HG02610 (cell line): ENCODE measurements at regions not wholly inside any gene's neighbourhood (a gene's known extent, or its start where the extent isn't known, plus 50 kb on each side); places are given as distances from the start of the nearest gene placed in this dataset.

Source experiments
- ATAC-seq: cut with Tn5 transposase; IDR thresholded peaks from one replicate; pipeline ENCODE4 v1.9.1; 2021; ENCODE audit warnings: mild to moderate bottlenecking, moderate library complexity; ENCODE audit not compliant: unreplicated experiment

- peak; percentile 71 for ATAC-seq
Observed at GRCh38 chr12:66066137-66066928, 64.2 kb downstream of the LLPH start.

GRCh38 chr12:66065641-66066136, 64.9 kb downstream of the LLPH start:
- ATAC-seq, result no peak

- ATAC-seq, result no peak
Observed at GRCh38 chr12:66065150-66065549, 65.4 kb downstream of the LLPH start.

- ATAC-seq, result no peak
Observed at GRCh38 chr12:66063916-66064315, 66.6 kb downstream of the LLPH start.

- ATAC-seq, result no peak
Observed at GRCh38 chr12:66062290-66062625, 68.3 kb downstream of the LLPH start.

- no peak for ATAC-seq
Observed at GRCh38 chr12:66061557-66062289, 68.8 kb downstream of the LLPH start.

GRCh38 chr12:66061076-66061475, 69.5 kb downstream of the LLPH start:
- ATAC-seq, result no peak

GRCh38 chr12:66060163-66060907, 70.2 kb downstream of the LLPH start:
- ATAC-seq, result no peak

- ATAC-seq, result no peak
Observed at GRCh38 chr12:66059666-66060065, 70.9 kb downstream of the LLPH start.

GRCh38 chr12:66058554-66058953, 72.0 kb downstream of the LLPH start:
- ATAC-seq, result peak; percentile 53

- peak; percentile 91 for ATAC-seq
Observed at GRCh38 chr12:66055837-66056319, 74.7 kb downstream of the LLPH start.

- no peak for ATAC-seq
Observed at GRCh38 chr12:66052988-66053615, 77.4 kb downstream of the LLPH start.

- no peak for ATAC-seq
Observed at GRCh38 chr12:66051361-66051760, 79.2 kb downstream of the LLPH start.

GRCh38 chr12:66050610-66051009, 79.9 kb downstream of the LLPH start:
- peak; percentile 62 for ATAC-seq

- no peak for ATAC-seq
Observed at GRCh38 chr12:66050283-66050576, 80.3 kb downstream of the LLPH start.

- no peak for ATAC-seq
Observed at GRCh38 chr12:66049538-66050282, 80.8 kb downstream of the LLPH start.

GRCh38 chr12:66048835-66049537, 81.6 kb downstream of the LLPH start:
- no peak for ATAC-seq

GRCh38 chr12:66048218-66048834, 82.2 kb downstream of the LLPH start:
- ATAC-seq, result no peak

GRCh38 chr12:66047411-66048021, 83.0 kb downstream of the LLPH start:
- peak; percentile 91 for ATAC-seq
